Anterior cingulate cortex (tissue), 58 donors: ENCODE measurements at regions not wholly inside any gene's neighbourhood (a gene's known extent, or its start where the extent isn't known, plus 50 kb on each side); places are given as distances from the start of the nearest gene placed in this dataset.
"Not testable (repeated sequence)": the region's sequence is repeated elsewhere in the genome, so short reads cannot be mapped to it uniquely, and the experiment has no call there.

Experiments
- DNase-seq, 58 donors: peaks; one replicate each; lab custom pipeline; 2025; lab: John Stamatoyannopoulos, UW

GRCh38 chr12:115813256-115813655 is 464.2 kb downstream of the MED13L start:
- no peak for DNase-seq

- no peak for DNase-seq
Observed at GRCh38 chr12:115811929-115812328, 465.6 kb downstream of the MED13L start.

GRCh38 chr12:115811045-115811444 is 466.4 kb downstream of the MED13L start:
- DNase-seq = no peak

- DNase-seq = no peak
Observed at GRCh38 chr12:115810122-115810901, 467.2 kb downstream of the MED13L start.

- no peak for DNase-seq
Observed at GRCh38 chr12:115806000-115806399, 471.5 kb downstream of the MED13L start.

GRCh38 chr12:115802767-115803166 is 474.7 kb downstream of the MED13L start:
- no peak for DNase-seq

- DNase-seq = no peak
Observed at GRCh38 chr12:115801871-115802270, 475.6 kb downstream of the MED13L start.

- DNase-seq = no peak
Observed at GRCh38 chr12:115799610-115800009, 477.9 kb downstream of the MED13L start.

GRCh38 chr12:115798309-115798917 is 479.1 kb downstream of the MED13L start:
- DNase-seq = no peak

GRCh38 chr12:115794659-115795081 is 482.8 kb downstream of the MED13L start:
- DNase-seq = no peak

GRCh38 chr12:115791331-115791730 is 486.2 kb downstream of the MED13L start:
- no peak for DNase-seq

GRCh38 chr12:115790526-115790925 is 487.0 kb downstream of the MED13L start:
- no peak for DNase-seq

- DNase-seq = not testable (repeated sequence)
Observed at GRCh38 chr12:115786490-115786889, 491.0 kb downstream of the MED13L start.

GRCh38 chr12:115785548-115785947 is 491.9 kb downstream of the MED13L start:
- no peak for DNase-seq

- DNase-seq = no peak
Observed at GRCh38 chr12:115776399-115776798, 501.1 kb downstream of the MED13L start.

GRCh38 chr12:115774148-115774895 is 503.2 kb downstream of the MED13L start:
- no peak for DNase-seq

GRCh38 chr12:115771601-115772000 is 505.9 kb downstream of the MED13L start:
- DNase-seq = no peak

GRCh38 chr12:115771065-115771464 is 506.4 kb downstream of the MED13L start:
- no peak for DNase-seq

GRCh38 chr12:115770643-115771042 is 506.9 kb downstream of the MED13L start:
- no peak for DNase-seq

GRCh38 chr12:115767916-115768315 is 509.6 kb downstream of the MED13L start:
- DNase-seq = no peak

- no peak for DNase-seq
Observed at GRCh38 chr12:115763982-115764621, 513.4 kb downstream of the MED13L start.
